HL-60 (cell line): ENCODE measurements at regions not wholly inside any gene's neighbourhood (a gene's known extent, or its start where the extent isn't known, plus 50 kb on each side); places are given as distances from the start of the nearest gene placed in this dataset.

Source experiments
- DNase-seq, 2 experiments: peaks; one replicate each; pipeline ENCODE4 v3.0.0-alpha.2; 2010 to 2020; ENCODE audit warnings: low read depth in 1 of 2, low spot score in 1 of 2
- H3K27ac ChIP-seq: fragments of 250-450 bp; sonication (Bioruptor Pico); replicated peaks from 2 replicates; pipeline ENCODE4 v1.5.1; 2020; ENCODE audit warnings: mild to moderate bottlenecking, moderate library complexity
- H3K27me3 ChIP-seq: fragments of 250-450 bp; sonication (Bioruptor Pico); 2 replicates; pipeline ENCODE4 v1.5.1; 2021; ENCODE audit warnings: mild to moderate bottlenecking, moderate library complexity; ENCODE audit not compliant: insufficient read depth, poor library complexity, severe bottlenecking
- H3K4me3 ChIP-seq: replicated peaks from 2 replicates; pipeline ENCODE4 v1.5.1; 2011; ENCODE audit warnings: mild to moderate bottlenecking, control low read depth, low read length; ENCODE audit not compliant: insufficient read depth
- GABPA ChIP-seq: IDR thresholded peaks from 2 replicates; pipeline ENCODE4 v1.6.1; 2012; ENCODE audit warnings: low read depth
- POLR2AphosphoS5 ChIP-seq: IDR thresholded peaks from 2 replicates; pipeline ENCODE4 v1.6.1; 2012; ENCODE audit warnings: low read depth
- SPI1 ChIP-seq: IDR thresholded peaks from 2 replicates; pipeline ENCODE4 v1.6.1; 2012; ENCODE audit warnings: low read depth, mild to moderate bottlenecking, borderline replicate concordance
- TF ChIP-seq, protein P1 (sequence below): IDR thresholded peaks from 2 replicates; pipeline ENCODE4 v1.6.1; 2012; ENCODE audit warnings: low read depth; ENCODE audit not compliant: insufficient replicate concordance
- TF ChIP-seq, protein P2 (sequence below): IDR thresholded peaks from one replicate; pipeline ENCODE4 v1.5.1; 2011; ENCODE audit warnings: low read length, control low read depth, inconsistent platforms; ENCODE audit not compliant: insufficient read depth

DNA sequence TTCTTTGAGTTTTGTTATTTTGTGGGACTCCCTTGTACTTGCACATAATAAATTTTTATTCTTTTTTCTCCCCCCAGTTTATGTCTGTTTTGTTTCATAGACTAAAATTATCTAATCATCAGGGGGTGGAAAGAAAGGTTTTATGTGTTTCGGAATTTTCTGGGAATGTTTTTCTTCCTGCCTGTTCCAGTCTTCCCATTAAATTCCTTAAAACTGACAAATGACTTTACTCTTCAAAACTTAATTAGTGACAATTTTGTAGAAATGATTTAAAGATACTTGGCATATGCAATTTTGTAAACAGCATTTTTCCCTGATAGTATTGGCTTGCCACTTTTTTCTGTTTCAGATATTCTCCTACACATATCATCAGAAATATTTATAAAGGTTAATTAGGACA is 1813.4 kb downstream of the PCDH9 start:
- TF ChIP-seq, protein P1, sequence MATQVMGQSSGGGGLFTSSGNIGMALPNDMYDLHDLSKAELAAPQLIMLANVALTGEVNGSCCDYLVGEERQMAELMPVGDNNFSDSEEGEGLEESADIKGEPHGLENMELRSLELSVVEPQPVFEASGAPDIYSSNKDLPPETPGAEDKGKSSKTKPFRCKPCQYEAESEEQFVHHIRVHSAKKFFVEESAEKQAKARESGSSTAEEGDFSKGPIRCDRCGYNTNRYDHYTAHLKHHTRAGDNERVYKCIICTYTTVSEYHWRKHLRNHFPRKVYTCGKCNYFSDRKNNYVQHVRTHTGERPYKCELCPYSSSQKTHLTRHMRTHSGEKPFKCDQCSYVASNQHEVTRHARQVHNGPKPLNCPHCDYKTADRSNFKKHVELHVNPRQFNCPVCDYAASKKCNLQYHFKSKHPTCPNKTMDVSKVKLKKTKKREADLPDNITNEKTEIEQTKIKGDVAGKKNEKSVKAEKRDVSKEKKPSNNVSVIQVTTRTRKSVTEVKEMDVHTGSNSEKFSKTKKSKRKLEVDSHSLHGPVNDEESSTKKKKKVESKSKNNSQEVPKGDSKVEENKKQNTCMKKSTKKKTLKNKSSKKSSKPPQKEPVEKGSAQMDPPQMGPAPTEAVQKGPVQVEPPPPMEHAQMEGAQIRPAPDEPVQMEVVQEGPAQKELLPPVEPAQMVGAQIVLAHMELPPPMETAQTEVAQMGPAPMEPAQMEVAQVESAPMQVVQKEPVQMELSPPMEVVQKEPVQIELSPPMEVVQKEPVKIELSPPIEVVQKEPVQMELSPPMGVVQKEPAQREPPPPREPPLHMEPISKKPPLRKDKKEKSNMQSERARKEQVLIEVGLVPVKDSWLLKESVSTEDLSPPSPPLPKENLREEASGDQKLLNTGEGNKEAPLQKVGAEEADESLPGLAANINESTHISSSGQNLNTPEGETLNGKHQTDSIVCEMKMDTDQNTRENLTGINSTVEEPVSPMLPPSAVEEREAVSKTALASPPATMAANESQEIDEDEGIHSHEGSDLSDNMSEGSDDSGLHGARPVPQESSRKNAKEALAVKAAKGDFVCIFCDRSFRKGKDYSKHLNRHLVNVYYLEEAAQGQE, result no peak
- no peak for TF ChIP-seq POLR2AphosphoS5
- no peak for TF ChIP-seq GABPA
- no peak for TF ChIP-seq SPI1
- TF ChIP-seq, protein P2, sequence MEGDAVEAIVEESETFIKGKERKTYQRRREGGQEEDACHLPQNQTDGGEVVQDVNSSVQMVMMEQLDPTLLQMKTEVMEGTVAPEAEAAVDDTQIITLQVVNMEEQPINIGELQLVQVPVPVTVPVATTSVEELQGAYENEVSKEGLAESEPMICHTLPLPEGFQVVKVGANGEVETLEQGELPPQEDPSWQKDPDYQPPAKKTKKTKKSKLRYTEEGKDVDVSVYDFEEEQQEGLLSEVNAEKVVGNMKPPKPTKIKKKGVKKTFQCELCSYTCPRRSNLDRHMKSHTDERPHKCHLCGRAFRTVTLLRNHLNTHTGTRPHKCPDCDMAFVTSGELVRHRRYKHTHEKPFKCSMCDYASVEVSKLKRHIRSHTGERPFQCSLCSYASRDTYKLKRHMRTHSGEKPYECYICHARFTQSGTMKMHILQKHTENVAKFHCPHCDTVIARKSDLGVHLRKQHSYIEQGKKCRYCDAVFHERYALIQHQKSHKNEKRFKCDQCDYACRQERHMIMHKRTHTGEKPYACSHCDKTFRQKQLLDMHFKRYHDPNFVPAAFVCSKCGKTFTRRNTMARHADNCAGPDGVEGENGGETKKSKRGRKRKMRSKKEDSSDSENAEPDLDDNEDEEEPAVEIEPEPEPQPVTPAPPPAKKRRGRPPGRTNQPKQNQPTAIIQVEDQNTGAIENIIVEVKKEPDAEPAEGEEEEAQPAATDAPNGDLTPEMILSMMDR, result no peak
- DNase-seq, result no peak
- Histone ChIP-seq H3K4me3 (no peak overlapping the region), H3K27me3 (no peaks in the 10 kb centered on the region), H3K27ac (no peak overlapping the region)

DNA sequence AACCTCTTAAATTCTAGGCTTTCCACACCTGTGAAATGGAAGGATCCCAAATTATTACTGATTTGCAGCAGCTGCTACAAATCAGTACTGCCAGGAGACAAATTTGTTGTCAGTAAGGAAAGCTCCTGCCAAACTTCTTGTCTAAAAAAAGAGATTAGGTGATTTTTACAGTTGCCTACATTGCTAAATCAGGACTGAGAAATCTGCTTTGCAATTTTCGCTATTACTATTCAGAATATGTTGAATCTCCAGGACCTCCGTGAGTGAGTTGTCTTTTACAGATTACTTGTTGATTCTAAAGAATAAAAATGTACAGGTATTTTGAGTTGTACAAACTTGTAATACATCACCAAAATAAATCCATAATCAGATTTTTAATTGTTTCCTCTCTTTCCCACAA is 1815.9 kb downstream of the PCDH9 start:
- TF ChIP-seq, protein P1, result no peak
- TF ChIP-seq SPI1, result no peak
- Histone ChIP-seq H3K4me3 (no peak overlapping the region), H3K27ac (no peak overlapping the region), H3K27me3 (no peaks in the 10 kb centered on the region)
- no peak for DNase-seq

DNA sequence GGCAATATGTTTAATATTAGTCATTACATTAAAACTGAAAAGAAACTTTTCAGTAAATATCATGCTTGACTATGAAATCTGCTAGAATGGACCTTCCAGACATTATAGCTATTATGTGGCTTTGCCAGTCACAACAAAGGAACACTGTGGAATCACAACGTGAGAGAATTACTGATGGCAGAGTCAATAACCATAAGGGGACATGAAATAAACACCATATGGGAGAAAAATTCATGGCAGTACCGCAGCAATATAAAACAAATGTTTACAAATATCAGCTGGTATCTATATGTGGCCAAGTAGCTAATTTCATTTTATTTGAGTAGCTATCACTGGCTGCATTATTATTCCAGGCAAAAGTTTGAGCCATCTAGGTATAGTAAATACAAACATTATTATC is 1818.6 kb downstream of the PCDH9 start:
- Histone ChIP-seq H3K27ac (no peak overlapping the region), H3K27me3 (peaks cover 2% of the 10 kb centered on the region), H3K4me3 (no peak overlapping the region)
- TF ChIP-seq POLR2AphosphoS5 (no peak), GABPA (no peak), SPI1 (no peak)
- TF ChIP-seq, protein P2, result no peak
- TF ChIP-seq, protein P1, result no peak
- DNase-seq, result no peak

DNA sequence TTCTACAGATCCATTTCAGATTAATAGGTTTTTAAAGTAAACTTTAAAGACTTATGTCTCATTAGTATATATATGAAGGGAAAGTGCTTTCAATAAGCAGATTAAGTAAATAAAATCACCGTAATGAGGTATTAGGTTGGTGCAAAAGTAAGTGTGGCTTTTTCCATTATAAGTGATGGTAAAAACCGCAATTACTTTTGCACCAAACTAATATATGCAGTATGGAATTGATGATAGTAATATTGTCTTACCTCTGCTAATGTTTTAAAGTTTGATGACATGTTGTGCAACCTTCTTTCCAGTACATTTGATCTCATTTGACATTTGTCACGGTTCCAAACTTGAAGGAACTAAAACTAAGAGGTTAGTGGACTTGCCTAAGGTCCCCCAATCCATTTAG is 1819.3 kb downstream of the PCDH9 start:
- no peak for TF ChIP-seq POLR2AphosphoS5
- TF ChIP-seq, protein P1, result no peak
- TF ChIP-seq, protein P2, result no peak
- no peak for TF ChIP-seq GABPA
- no peak for TF ChIP-seq SPI1
- DNase-seq, result no peak
- peaks cover 2% of the 10 kb centered on the region for H3K27me3 ChIP-seq
- no peak overlapping the region for H3K27ac ChIP-seq
- no peak overlapping the region for H3K4me3 ChIP-seq
